ENCODE measurements at regions not wholly inside any gene's neighbourhood (a gene's known extent, or its start where the extent isn't known, plus 50 kb on each side); places are given as distances from the start of the nearest gene placed in this dataset.

GRCh38 chr4:67397031-67397430, 148.3 kb downstream of the CENPC start:
- no peak for TF ChIP-seq ZNF274 (IDR thresholded peaks at IDR 0.05; ENCODE audit: low read depth, low read length)
- TF ChIP-seq YY1 (IDR thresholded peaks at IDR 0.05; ENCODE audit: insufficient read depth, insufficient read length), result no peak

Data from NT2/D1 (cell line).